Neural cell (in vitro differentiated cells): ENCODE measurements at regions not wholly inside any gene's neighbourhood (a gene's known extent, or its start where the extent isn't known, plus 50 kb on each side); places are given as distances from the start of the nearest gene placed in this dataset.

Source experiments
- EP300 ChIP-seq: fragments of 450-650 bp; conservative IDR thresholded peaks from 2 replicates; pipeline ENCODE4 v1.6.1; 2014; ENCODE audit warnings: antibody characterized with exemption, mild to moderate bottlenecking, moderate library complexity; ENCODE audit not compliant: poor library complexity, severe bottlenecking
- EZH2 ChIP-seq: fragments of 200-600, 300-800 bp; shearing (Covaris generic), sonication (generic); IDR thresholded peaks from 2 replicates; pipeline ENCODE4 v1.6.1; 2014; ENCODE audit warnings: antibody characterized with exemption, low read length, borderline replicate concordance, mild to moderate bottlenecking; ENCODE audit not compliant: insufficient read depth, poor library complexity, severe bottlenecking
- MXI1 ChIP-seq: fragments of 450-650 bp; conservative IDR thresholded peaks from 2 replicates; pipeline ENCODE4 v1.6.1; 2014; ENCODE audit warnings: antibody characterized with exemption, mild to moderate bottlenecking; ENCODE audit not compliant: poor library complexity, severe bottlenecking
- RAD21 ChIP-seq: fragments of 450-650 bp; conservative IDR thresholded peaks from 2 replicates; pipeline ENCODE4 v1.6.1; 2014; ENCODE audit warnings: antibody characterized with exemption, mild to moderate bottlenecking, moderate library complexity
- TF ChIP-seq, protein P1 (sequence below): fragments of 450-650 bp; IDR thresholded peaks from 2 replicates; pipeline ENCODE4 v1.5.1; 2014; ENCODE audit warnings: antibody characterized with exemption, mild to moderate bottlenecking, moderate library complexity; ENCODE audit not compliant: poor library complexity, severe bottlenecking
- TF ChIP-seq, protein P2 (sequence below): IDR thresholded peaks from 2 replicates; pipeline ENCODE4 v1.6.1; 2012; ENCODE audit warnings: borderline replicate concordance

DNA sequence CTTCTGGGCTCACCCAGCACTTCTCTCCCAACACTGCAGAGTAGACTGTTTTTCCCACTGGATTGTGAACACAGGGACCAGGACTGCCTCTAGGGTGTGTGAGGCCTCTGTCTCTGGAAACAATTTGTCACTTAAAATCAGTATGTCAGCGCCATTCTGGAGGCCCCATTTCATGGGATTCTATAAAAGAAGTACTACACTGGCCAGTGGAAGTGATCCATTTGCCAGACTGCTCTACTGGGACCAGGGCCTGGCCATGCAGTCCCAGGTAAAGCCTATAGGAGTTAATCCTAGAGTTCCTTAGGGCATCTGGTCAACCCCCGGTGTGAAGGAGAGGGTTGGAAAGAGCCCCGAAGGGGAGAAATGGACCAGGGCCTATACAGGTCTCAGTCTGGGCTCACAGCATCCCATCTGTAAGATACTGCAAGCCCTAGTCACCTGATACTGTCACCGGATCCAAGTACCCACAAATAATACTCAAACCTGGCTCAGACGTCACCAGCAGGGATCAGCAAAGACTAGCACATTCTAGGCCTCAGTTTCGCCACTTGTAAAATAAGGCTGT, 245.0 kb downstream of the FOXD2 start:
- TF ChIP-seq, protein P1, sequence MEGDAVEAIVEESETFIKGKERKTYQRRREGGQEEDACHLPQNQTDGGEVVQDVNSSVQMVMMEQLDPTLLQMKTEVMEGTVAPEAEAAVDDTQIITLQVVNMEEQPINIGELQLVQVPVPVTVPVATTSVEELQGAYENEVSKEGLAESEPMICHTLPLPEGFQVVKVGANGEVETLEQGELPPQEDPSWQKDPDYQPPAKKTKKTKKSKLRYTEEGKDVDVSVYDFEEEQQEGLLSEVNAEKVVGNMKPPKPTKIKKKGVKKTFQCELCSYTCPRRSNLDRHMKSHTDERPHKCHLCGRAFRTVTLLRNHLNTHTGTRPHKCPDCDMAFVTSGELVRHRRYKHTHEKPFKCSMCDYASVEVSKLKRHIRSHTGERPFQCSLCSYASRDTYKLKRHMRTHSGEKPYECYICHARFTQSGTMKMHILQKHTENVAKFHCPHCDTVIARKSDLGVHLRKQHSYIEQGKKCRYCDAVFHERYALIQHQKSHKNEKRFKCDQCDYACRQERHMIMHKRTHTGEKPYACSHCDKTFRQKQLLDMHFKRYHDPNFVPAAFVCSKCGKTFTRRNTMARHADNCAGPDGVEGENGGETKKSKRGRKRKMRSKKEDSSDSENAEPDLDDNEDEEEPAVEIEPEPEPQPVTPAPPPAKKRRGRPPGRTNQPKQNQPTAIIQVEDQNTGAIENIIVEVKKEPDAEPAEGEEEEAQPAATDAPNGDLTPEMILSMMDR: no peak
- TF ChIP-seq EP300 (no peak), RAD21 (no peak), EZH2 (no peak), MXI1 (no peak)
- TF ChIP-seq, protein P2, sequence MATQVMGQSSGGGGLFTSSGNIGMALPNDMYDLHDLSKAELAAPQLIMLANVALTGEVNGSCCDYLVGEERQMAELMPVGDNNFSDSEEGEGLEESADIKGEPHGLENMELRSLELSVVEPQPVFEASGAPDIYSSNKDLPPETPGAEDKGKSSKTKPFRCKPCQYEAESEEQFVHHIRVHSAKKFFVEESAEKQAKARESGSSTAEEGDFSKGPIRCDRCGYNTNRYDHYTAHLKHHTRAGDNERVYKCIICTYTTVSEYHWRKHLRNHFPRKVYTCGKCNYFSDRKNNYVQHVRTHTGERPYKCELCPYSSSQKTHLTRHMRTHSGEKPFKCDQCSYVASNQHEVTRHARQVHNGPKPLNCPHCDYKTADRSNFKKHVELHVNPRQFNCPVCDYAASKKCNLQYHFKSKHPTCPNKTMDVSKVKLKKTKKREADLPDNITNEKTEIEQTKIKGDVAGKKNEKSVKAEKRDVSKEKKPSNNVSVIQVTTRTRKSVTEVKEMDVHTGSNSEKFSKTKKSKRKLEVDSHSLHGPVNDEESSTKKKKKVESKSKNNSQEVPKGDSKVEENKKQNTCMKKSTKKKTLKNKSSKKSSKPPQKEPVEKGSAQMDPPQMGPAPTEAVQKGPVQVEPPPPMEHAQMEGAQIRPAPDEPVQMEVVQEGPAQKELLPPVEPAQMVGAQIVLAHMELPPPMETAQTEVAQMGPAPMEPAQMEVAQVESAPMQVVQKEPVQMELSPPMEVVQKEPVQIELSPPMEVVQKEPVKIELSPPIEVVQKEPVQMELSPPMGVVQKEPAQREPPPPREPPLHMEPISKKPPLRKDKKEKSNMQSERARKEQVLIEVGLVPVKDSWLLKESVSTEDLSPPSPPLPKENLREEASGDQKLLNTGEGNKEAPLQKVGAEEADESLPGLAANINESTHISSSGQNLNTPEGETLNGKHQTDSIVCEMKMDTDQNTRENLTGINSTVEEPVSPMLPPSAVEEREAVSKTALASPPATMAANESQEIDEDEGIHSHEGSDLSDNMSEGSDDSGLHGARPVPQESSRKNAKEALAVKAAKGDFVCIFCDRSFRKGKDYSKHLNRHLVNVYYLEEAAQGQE: no peak
